SK-N-SH (cell line): ENCODE measurements at regions not wholly inside any gene's neighbourhood (a gene's known extent, or its start where the extent isn't known, plus 50 kb on each side); places are given as distances from the start of the nearest gene placed in this dataset.
A peak's percentile ranks its signal among the peaks of the same experiment; 100 is the strongest.

Experiments
- CTCF ChIA-PET: fragments of 300-600, 350-600 bp; formaldehyde crosslinking; extraction: SDS; loops from one replicate; lab custom pipeline; 2021; lab: Yijun Ruan, JAX
- POLR2A ChIA-PET: fragments of 350-600 bp; sonication (Branson Sonifier 250); formaldehyde crosslinking; extraction: SDS; loops from one replicate; lab custom pipeline; 2020; ENCODE audit warnings: antibody characterized with exemption, inconsistent platforms; lab: Yijun Ruan, JAX
- DNase-seq: peaks from one replicate; pipeline ENCODE4 v3.0.0; 2012
- H2AFZ ChIP-seq: fragments of 200-600 bp; sonication (generic); 2 replicates; pipeline ENCODE4 v1.8.1; 2016; ENCODE audit warnings: antibody characterized with exemption, mild to moderate bottlenecking, low read depth
- H3F3A ChIP-seq: fragments of 200-600 bp; sonication (generic); replicated peaks from 2 replicates; pipeline ENCODE3; 2016; ENCODE audit warnings: antibody characterized with exemption, mild to moderate bottlenecking; ENCODE audit not compliant: insufficient read depth
- H3K27ac ChIP-seq, 2 experiments: fragments of 200-500 bp in 1 of 2; fragments of 200-600 bp in 1 of 2; sonication (Bioruptor generic) in 1 of 2; sonication (generic), shearing (Covaris generic) in 1 of 2; 2 replicates each; pipeline versions ENCODE4 v1.5.1 to v1.6.1; 2014 to 2016; ENCODE audit warnings: low read depth in 2 of 2, inconsistent platforms in 1 of 2, low read length in 1 of 2, mild to moderate bottlenecking in 1 of 2, mixed read lengths in 1 of 2
- H3K27me3 ChIP-seq: fragments of 200-600 bp; sonication (generic), shearing (Covaris generic); 2 replicates; pipeline ENCODE4 v1.6.1; 2016; ENCODE audit warnings: mixed run types; ENCODE audit not compliant: insufficient read depth
- H3K36me3 ChIP-seq, 2 experiments: fragments of 200-500 bp in 1 of 2; fragments of 200-600 bp in 1 of 2; sonication (Bioruptor generic) in 1 of 2; sonication (generic) in 1 of 2; replicated peaks in 1 of 2; 2 replicates each; pipeline versions ENCODE3 to v1.5.1; 2014 to 2016; ENCODE audit warnings: low read length in 1 of 2, mild to moderate bottlenecking in 1 of 2; ENCODE audit not compliant: insufficient read depth in 2 of 2, control insufficient read depth in 1 of 2
- H3K4me1 ChIP-seq, 2 experiments: fragments of 200-500 bp in 1 of 2; fragments of 200-600 bp in 1 of 2; sonication (Bioruptor generic) in 1 of 2; sonication (generic), shearing (Covaris generic) in 1 of 2; 2 replicates each; pipeline versions ENCODE4 v1.5.1 to v1.6.1; 2014 to 2016; ENCODE audit warnings: low read depth in 1 of 2, low read length in 1 of 2, mixed run types in 1 of 2; ENCODE audit not compliant: insufficient read depth in 2 of 2, control insufficient read depth in 1 of 2
- H3K4me2 ChIP-seq: fragments of 200-600 bp; sonication (generic), shearing (Covaris generic); 2 replicates; pipeline ENCODE4 v1.6.1; 2017; ENCODE audit warnings: mixed run types
- H3K4me3 ChIP-seq, 2 experiments: fragments of 200-500 bp in 1 of 2; fragments of 200-600 bp in 1 of 2; sonication (Bioruptor generic) in 1 of 2; sonication (generic), shearing (Covaris generic) in 1 of 2; 2 replicates each; pipeline versions ENCODE4 v1.5.1 to v1.8.1; 2014 to 2016; ENCODE audit warnings: low read depth in 2 of 2, inconsistent platforms in 1 of 2, low read length in 1 of 2, mild to moderate bottlenecking in 1 of 2, mixed read lengths in 1 of 2, moderate library complexity in 1 of 2
- H3K79me2 ChIP-seq: fragments of 200-600 bp; sonication (generic); 2 replicates; pipeline ENCODE4 v1.8.1; 2017; ENCODE audit warnings: mild to moderate bottlenecking; ENCODE audit not compliant: insufficient read depth
- H3K9ac ChIP-seq: fragments of 200-600 bp; sonication (generic); 2 replicates; pipeline ENCODE4 v1.6.1; 2017; ENCODE audit warnings: mixed run types
- H3K9me2 ChIP-seq: fragments of 200-600 bp; sonication (generic); 2 replicates; pipeline ENCODE4 v1.6.1; 2017; ENCODE audit warnings: mixed run types
- H3K9me3 ChIP-seq: fragments of 200-600 bp; sonication (generic); 2 replicates; pipeline ENCODE4 v1.6.1; 2017; ENCODE audit warnings: mixed run types, mild to moderate bottlenecking, moderate library complexity
- H4K20me1 ChIP-seq: fragments of 200-600 bp; sonication (generic); 2 replicates; pipeline ENCODE4 v1.6.1; 2017; ENCODE audit warnings: mild to moderate bottlenecking, mixed run types; ENCODE audit not compliant: insufficient read depth
- EP300 ChIP-seq, 2 experiments: IDR thresholded peaks; 2 replicates each; pipeline versions ENCODE4 v1.4.0 to v1.6.1; 2012; ENCODE audit warnings: borderline replicate concordance in 1 of 2, low read depth in 1 of 2, low read length in 1 of 2
- FOSL2 ChIP-seq: IDR thresholded peaks from 2 replicates; pipeline ENCODE4 v1.4.0; 2012; ENCODE audit warnings: low read depth, mild to moderate bottlenecking, moderate library complexity, borderline replicate concordance
- FOXJ3 ChIP-seq: sonication (generic); formaldehyde crosslinking; IDR thresholded peaks from 2 replicates; pipeline ENCODE4 v1.5.1; 2020; ENCODE audit warnings: mild to moderate bottlenecking, missing genetic modification reagents
- GABPA ChIP-seq: IDR thresholded peaks from 2 replicates; pipeline ENCODE4 v1.4.0; 2012; ENCODE audit warnings: low read depth, mild to moderate bottlenecking
- GATA2 ChIP-seq: sonication (generic); formaldehyde crosslinking; IDR thresholded peaks from 2 replicates; pipeline ENCODE4 v1.5.0; 2020; ENCODE audit warnings: mild to moderate bottlenecking, missing genetic modification reagents
- MEF2A ChIP-seq: IDR thresholded peaks from 2 replicates; pipeline ENCODE4 v1.4.0; 2012; ENCODE audit warnings: low read depth, borderline replicate concordance
- MXI1 ChIP-seq: IDR thresholded peaks from 2 replicates; pipeline ENCODE4 v1.6.1; 2012; ENCODE audit warnings: mild to moderate bottlenecking, low read depth, low read length, improper control_type of control experiment
- NRF1 ChIP-seq: IDR thresholded peaks from 2 replicates; pipeline ENCODE4 v1.6.1; 2012; ENCODE audit warnings: low read depth, mild to moderate bottlenecking, low read length
- POLR2AphosphoS5 ChIP-seq: IDR thresholded peaks from 2 replicates; pipeline ENCODE4 v1.6.1; 2012; ENCODE audit warnings: low read depth, low read length
- RAD21 ChIP-seq: IDR thresholded peaks from 2 replicates; pipeline ENCODE4 v1.6.1; 2012; ENCODE audit warnings: mild to moderate bottlenecking, low read length
- RCOR1 ChIP-seq: fragments of 150-350 bp; IDR thresholded peaks from 2 replicates; pipeline ENCODE4 v1.6.1; 2017; ENCODE audit warnings: antibody characterized with exemption, low read length
- SIN3A ChIP-seq: IDR thresholded peaks from 2 replicates; pipeline ENCODE4 v1.6.1; 2012; ENCODE audit warnings: low read depth, mild to moderate bottlenecking, low read length, moderate library complexity, borderline replicate concordance
- SMC3 ChIP-seq: IDR thresholded peaks from 2 replicates; pipeline ENCODE4 v1.6.1; 2012; ENCODE audit warnings: low read depth, low read length, improper control_type of control experiment
- TCF12 ChIP-seq: IDR thresholded peaks from 2 replicates; pipeline ENCODE4 v1.4.0; 2012
- YY1 ChIP-seq: IDR thresholded peaks from 2 replicates; pipeline ENCODE4 v1.4.0; 2012; ENCODE audit warnings: low read depth, mild to moderate bottlenecking
- WGBS: methylation state at CpG from one replicate; pipeline ENCODE4 v1.1.6; 2017; ENCODE audit warnings: low lambda C conversion rate; 5-methylcytosine and 5-hydroxymethylcytosine counted together
- TF ChIP-seq, protein P1 (sequence below): fragments of 150-350 bp; IDR thresholded peaks from 2 replicates; pipeline ENCODE4 v1.6.1; 2017; ENCODE audit warnings: antibody characterized with exemption, low read length, low read depth, borderline replicate concordance
- TF ChIP-seq, protein P2 (sequence below): fragments of 150-350 bp; IDR thresholded peaks from 2 replicates; pipeline ENCODE4 v1.6.1; 2016; ENCODE audit warnings: mild to moderate bottlenecking, low read depth, low read length
- TF ChIP-seq, protein P3 (sequence below): IDR thresholded peaks from 2 replicates; pipeline ENCODE4 v1.4.0; 2012; ENCODE audit warnings: low read depth
- TF ChIP-seq, protein P4 (sequence below): fragments of 200-600 bp; sonication (generic); IDR thresholded peaks from 2 replicates; pipeline ENCODE4 v1.6.1; 2017; ENCODE audit warnings: antibody characterized with exemption, mild to moderate bottlenecking, moderate library complexity

DNA sequence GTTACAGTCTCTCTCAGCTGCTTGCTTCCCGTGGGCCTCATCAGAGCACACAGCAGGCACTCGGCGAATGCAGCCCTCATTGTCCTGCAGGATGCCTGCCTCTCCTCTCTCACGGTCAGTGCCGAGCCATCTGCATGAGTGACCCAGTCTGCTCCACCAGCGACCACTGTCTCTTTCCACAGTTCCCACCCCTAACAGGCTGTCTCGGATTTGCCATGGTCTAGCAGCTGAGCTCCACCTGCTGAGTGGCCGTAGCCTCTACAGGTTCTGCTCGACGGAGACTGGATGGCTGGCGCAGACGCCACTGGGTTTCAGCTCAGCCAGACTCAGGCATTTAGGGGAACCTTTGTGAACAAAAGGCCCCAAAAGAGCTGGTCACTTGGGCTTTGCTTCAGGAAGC, 209.4 kb upstream of the FOXK1 start:
- CTCF ChIA-PET, result interaction anchor here (0.8 to 1.9 kb wide), 5 partner anchors 19 to 1172 kb away, joined by 3 to 6 read pairs (median 3); partner anchors contain the start of gene SDK1
- H3F3A ChIP-seq, result no peaks in the 10 kb centered on the region
- peaks cover 12% of the 10 kb centered on the region; the same call in 1 of the 2 replicates for H3K9me3 ChIP-seq
- H3K4me1 ChIP-seq, result no peaks in the 10 kb centered on the region
- TF ChIP-seq, protein P1, sequence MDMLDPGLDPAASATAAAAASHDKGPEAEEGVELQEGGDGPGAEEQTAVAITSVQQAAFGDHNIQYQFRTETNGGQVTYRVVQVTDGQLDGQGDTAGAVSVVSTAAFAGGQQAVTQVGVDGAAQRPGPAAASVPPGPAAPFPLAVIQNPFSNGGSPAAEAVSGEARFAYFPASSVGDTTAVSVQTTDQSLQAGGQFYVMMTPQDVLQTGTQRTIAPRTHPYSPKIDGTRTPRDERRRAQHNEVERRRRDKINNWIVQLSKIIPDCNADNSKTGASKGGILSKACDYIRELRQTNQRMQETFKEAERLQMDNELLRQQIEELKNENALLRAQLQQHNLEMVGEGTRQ, result no peak
- TF ChIP-seq NRF1 (no peak), EP300 (IDR thresholded peaks at IDR 0.05; ENCODE audit: borderline replicate concordance in 1 of 2, low read depth in 1 of 2, low read length in 1 of 2) (no peak), YY1 (no peak), SMC3 (0 out of 2 replicates have a peak, but pooled peaks have one; percentile 19), GABPA (no peak), RAD21 (peak; percentile 59)
- TF ChIP-seq, protein P2, sequence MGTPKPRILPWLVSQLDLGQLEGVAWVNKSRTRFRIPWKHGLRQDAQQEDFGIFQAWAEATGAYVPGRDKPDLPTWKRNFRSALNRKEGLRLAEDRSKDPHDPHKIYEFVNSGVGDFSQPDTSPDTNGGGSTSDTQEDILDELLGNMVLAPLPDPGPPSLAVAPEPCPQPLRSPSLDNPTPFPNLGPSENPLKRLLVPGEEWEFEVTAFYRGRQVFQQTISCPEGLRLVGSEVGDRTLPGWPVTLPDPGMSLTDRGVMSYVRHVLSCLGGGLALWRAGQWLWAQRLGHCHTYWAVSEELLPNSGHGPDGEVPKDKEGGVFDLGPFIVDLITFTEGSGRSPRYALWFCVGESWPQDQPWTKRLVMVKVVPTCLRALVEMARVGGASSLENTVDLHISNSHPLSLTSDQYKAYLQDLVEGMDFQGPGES, result no peak
- TF ChIP-seq, protein P3, sequence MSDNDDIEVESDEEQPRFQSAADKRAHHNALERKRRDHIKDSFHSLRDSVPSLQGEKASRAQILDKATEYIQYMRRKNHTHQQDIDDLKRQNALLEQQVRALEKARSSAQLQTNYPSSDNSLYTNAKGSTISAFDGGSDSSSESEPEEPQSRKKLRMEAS, result no peak
- TF ChIP-seq, all 33 proteins: peak for 2
- Histone ChIP-seq H4K20me1 (no peaks in the 10 kb centered on the region), H3K9me2 (no peaks in the 10 kb centered on the region), H3K9ac (no peak overlapping the region), H3K4me2 (no peak overlapping the region), H3K36me3 (no peaks in the 10 kb centered on the region), H3K79me2 (no peaks in the 10 kb centered on the region), H3K27ac (no peak overlapping the region), H3K4me3 (no peak overlapping the region), H2AFZ (no peak overlapping the region), H3K27me3 (no peaks in the 10 kb centered on the region)
- DNase-seq, result no peak
- POLR2A ChIA-PET, result interaction anchor here (0.8 kb wide), 1 partner anchor 12 kb away, joined by 3 read pairs; no protein-coding TSS in a partner anchor
- 58% methylated on average over 12 of the region's 12 CpGs for WGBS

DNA sequence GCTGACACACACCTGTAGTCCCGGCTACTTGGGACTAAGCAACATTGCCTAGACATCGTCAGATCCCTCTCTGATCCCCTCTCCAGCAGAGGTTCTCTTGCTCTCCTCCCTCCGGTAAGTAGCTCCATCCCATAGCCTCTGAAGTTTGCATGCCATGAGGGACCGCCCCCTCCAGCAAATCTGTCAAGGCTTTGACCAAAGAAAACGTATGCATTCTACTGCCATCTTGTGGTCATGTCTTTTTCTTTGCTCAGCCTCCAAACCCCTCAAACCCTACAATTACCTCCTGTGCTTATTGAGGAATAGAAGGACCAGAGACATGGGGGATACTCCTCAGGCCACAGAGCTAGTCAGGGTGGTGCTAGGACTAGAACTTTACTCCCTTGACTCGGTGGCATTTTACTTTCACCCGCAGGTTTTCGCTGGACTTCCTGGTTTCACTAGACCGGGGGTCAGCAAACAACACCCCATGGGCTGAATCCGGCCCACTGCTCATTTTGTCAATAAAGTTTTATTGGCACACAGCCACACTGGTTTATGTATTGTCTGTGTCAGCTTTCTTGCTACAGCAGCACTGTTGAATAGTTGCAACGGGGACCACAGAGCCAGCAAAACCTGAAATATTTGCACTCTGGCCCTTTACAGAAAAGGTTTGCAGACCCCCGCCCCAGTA, 202.6 kb upstream of the FOXK1 start:
- no peak overlapping the region for H2AFZ ChIP-seq
- no peaks in the 10 kb centered on the region for H3K79me2 ChIP-seq
- no peak overlapping the region for H3K9ac ChIP-seq
- no peaks in the 10 kb centered on the region for H3K27me3 ChIP-seq
- no peaks in the 10 kb centered on the region for H3K4me1 ChIP-seq
- 42% methylated on average over 12 of the region's 12 CpGs for WGBS
- no peak overlapping the region for H3K27ac ChIP-seq
- no peaks in the 10 kb centered on the region for H4K20me1 ChIP-seq
- no peaks in the 10 kb centered on the region for H3K36me3 ChIP-seq
- ChIA-PET POLR2A (interaction anchor here (1.0 kb wide), 1 partner anchor 334 kb away, joined by 4 read pairs; no protein-coding TSS in a partner anchor), CTCF (interaction anchor here (0.6 to 1.9 kb wide), 23 partner anchors 10 to 1614 kb away, joined by 3 to 9 read pairs (median 4); partner anchors contain the start of gene SDK1)
- no peak overlapping the region for H3K4me2 ChIP-seq
- H3F3A ChIP-seq, result no peaks in the 10 kb centered on the region
- peak overlapping the region in 1 of 2 experiments; percentile 33; a peak in 1 of 4 replicates for H3K4me3 ChIP-seq
- DNase-seq, result peak; percentile 80
- peaks cover 4% of the 10 kb centered on the region; the same call in 1 of the 2 replicates for H3K9me3 ChIP-seq
- no peaks in the 10 kb centered on the region for H3K9me2 ChIP-seq
- TF ChIP-seq FOSL2, result no peak
- TF ChIP-seq, protein P2, result no peak
- no peak for TF ChIP-seq MXI1
- TF ChIP-seq RAD21, result peak; percentile 80
- TF ChIP-seq SIN3A, result no peak
- TF ChIP-seq, protein P3, result no peak
- no peak for TF ChIP-seq GATA2 (CRISPR knock-in tag)
- TF ChIP-seq NRF1, result no peak
- TF ChIP-seq, protein P4, sequence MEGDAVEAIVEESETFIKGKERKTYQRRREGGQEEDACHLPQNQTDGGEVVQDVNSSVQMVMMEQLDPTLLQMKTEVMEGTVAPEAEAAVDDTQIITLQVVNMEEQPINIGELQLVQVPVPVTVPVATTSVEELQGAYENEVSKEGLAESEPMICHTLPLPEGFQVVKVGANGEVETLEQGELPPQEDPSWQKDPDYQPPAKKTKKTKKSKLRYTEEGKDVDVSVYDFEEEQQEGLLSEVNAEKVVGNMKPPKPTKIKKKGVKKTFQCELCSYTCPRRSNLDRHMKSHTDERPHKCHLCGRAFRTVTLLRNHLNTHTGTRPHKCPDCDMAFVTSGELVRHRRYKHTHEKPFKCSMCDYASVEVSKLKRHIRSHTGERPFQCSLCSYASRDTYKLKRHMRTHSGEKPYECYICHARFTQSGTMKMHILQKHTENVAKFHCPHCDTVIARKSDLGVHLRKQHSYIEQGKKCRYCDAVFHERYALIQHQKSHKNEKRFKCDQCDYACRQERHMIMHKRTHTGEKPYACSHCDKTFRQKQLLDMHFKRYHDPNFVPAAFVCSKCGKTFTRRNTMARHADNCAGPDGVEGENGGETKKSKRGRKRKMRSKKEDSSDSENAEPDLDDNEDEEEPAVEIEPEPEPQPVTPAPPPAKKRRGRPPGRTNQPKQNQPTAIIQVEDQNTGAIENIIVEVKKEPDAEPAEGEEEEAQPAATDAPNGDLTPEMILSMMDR, result peak; percentile 44
- peak; percentile 54 for TF ChIP-seq SMC3
- TF ChIP-seq FOXJ3 (CRISPR knock-in tag), result no peak
- no peak for TF ChIP-seq MEF2A
- TF ChIP-seq RCOR1, result no peak
- no peak for TF ChIP-seq TCF12
- TF ChIP-seq POLR2AphosphoS5, result no peak
